ENCODE measurements at regions not wholly inside any gene's neighbourhood (a gene's known extent, or its start where the extent isn't known, plus 50 kb on each side); places are given as distances from the start of the nearest gene placed in this dataset.
"Not testable (repeated sequence)": the region's sequence is repeated elsewhere in the genome, so short reads cannot be mapped to it uniquely, and the experiment has no call there.

GRCh38 chr6:57946084-57946768 is 628.8 kb downstream of the PRIM2 start:
- H3K4me2 ChIP-seq (ENCODE audit: insufficient read depth in 1 of 2, low read depth in 2 of 2, low read length in 2 of 2); H3K27me3 ChIP-seq (replicated peaks in 1 of 4; ENCODE audit: control insufficient read depth in 3 of 4, extremely low read depth in 1 of 4, insufficient read depth in 3 of 4, low read length in 3 of 4); H3K4me3 ChIP-seq (ENCODE audit: extremely low read depth in 1 of 4, insufficient read depth in 2 of 4, low read depth in 3 of 4, low read length in 4 of 4); CTCF ChIA-PET (ENCODE audit: partially characterized antibody); H3K56ac ChIP-seq (replicated peaks; ENCODE audit: insufficient read length, low read depth, low read length); H3K18ac ChIP-seq (ENCODE audit: extremely low read depth, low read length); H4K20me1 ChIP-seq (replicated peaks in 1 of 2; ENCODE audit: control insufficient read depth in 1 of 2, insufficient read depth in 2 of 2, low read length in 2 of 2); H3K23ac ChIP-seq (ENCODE audit: insufficient read length); H3K27ac ChIP-seq (ENCODE audit: low read depth, low read length); H2BK20ac ChIP-seq (ENCODE audit: low read length); H3K9ac ChIP-seq (replicated peaks in 1 of 4; ENCODE audit: extremely low read depth in 1 of 4, low read depth in 3 of 4, low read length in 3 of 4); H4K8ac ChIP-seq (ENCODE audit: extremely low read depth, insufficient read depth, low read length); H3K79me2 ChIP-seq (ENCODE audit: control insufficient read depth in 1 of 2, insufficient read depth in 2 of 2, low read length in 2 of 2); H3K36me3 ChIP-seq (ENCODE audit: control insufficient read depth in 2 of 4, insufficient read depth in 4 of 4, low read length in 3 of 4); H3K23me2 ChIP-seq (ENCODE audit: low read depth, low read length); FAIRE-seq; H2BK15ac ChIP-seq (ENCODE audit: low read length); H3K4me1 ChIP-seq (replicated peaks in 1 of 4; ENCODE audit: control insufficient read depth in 3 of 4, insufficient read depth in 4 of 4, low read length in 3 of 4); H2BK12ac ChIP-seq (ENCODE audit: low read depth, low read length); H3K79me1 ChIP-seq (ENCODE audit: low read depth, low read length); H3K9me3 ChIP-seq (ENCODE audit: insufficient read depth in 2 of 2, low read depth in 1 of 2, low read length in 1 of 2); H3K4ac ChIP-seq (replicated peaks; ENCODE audit: insufficient read length, low read depth, low read length); H3K14ac ChIP-seq (ENCODE audit: insufficient read length); H4K91ac ChIP-seq (replicated peaks; ENCODE audit: insufficient read length, low read length); H2AFZ ChIP-seq (ENCODE audit: low read length); H2BK5ac ChIP-seq (ENCODE audit: low read depth, low read length); POLR2A ChIA-PET (ENCODE audit: partially characterized antibody); DNase-seq (ENCODE audit: low read depth in 1 of 2, low spot score in 2 of 2); H2AK5ac ChIP-seq (ENCODE audit: low read depth, low read length); H4K5ac ChIP-seq (ENCODE audit: insufficient read length, low read depth, low read length); H2BK120ac ChIP-seq (replicated peaks; ENCODE audit: low read depth, low read length): not testable (repeated sequence)
- 92% methylated on average over 7 of the region's 7 CpGs; no CpG with 5 or more reads in 1 of the 2 experiments for WGBS, 2 experiments (ENCODE audit: extremely low coverage in 1 of 2, insufficient coverage in 1 of 2, insufficient read length in 1 of 2, insufficient replicate concordance in 2 of 2, low coverage in 1 of 2, low lambda C conversion rate in 2 of 2, missing lambda C conversion rate in 1 of 2)

DNA sequence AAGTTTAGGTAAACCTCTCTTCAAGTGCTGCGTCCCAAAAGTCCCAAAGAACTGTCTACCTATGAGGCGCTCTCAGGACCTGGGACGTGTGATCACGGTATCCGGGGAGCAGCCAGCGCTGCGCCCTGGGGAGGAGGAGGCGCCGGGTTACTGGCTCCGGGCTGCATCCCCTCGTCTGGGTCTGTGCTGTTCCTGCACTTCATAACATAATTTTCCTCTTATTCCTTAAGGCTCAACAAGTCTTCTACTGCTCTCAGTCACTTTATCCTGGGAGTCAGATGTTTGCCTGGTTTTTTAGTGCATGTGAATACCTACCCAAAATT is 629.3 kb downstream of the PRIM2 start:
- DNase-seq (ENCODE audit: low read depth in 1 of 2, low spot score in 2 of 2); H4K8ac ChIP-seq (ENCODE audit: extremely low read depth, insufficient read depth, low read length); H3K27ac ChIP-seq (ENCODE audit: low read depth, low read length); H3K9me3 ChIP-seq (ENCODE audit: insufficient read depth in 2 of 2, low read depth in 1 of 2, low read length in 1 of 2); H2BK20ac ChIP-seq (ENCODE audit: low read length); H3K4me2 ChIP-seq (ENCODE audit: insufficient read depth in 1 of 2, low read depth in 2 of 2, low read length in 2 of 2); H3K56ac ChIP-seq (replicated peaks; ENCODE audit: insufficient read length, low read depth, low read length); H3K27me3 ChIP-seq (replicated peaks in 1 of 4; ENCODE audit: control insufficient read depth in 3 of 4, extremely low read depth in 1 of 4, insufficient read depth in 3 of 4, low read length in 3 of 4); H2AFZ ChIP-seq (ENCODE audit: low read length); H4K20me1 ChIP-seq (replicated peaks in 1 of 2; ENCODE audit: control insufficient read depth in 1 of 2, insufficient read depth in 2 of 2, low read length in 2 of 2); H3K4me3 ChIP-seq (ENCODE audit: extremely low read depth in 1 of 4, insufficient read depth in 2 of 4, low read depth in 3 of 4, low read length in 4 of 4); H3K14ac ChIP-seq (ENCODE audit: insufficient read length); FAIRE-seq; H3K4me1 ChIP-seq (replicated peaks in 1 of 4; ENCODE audit: control insufficient read depth in 3 of 4, insufficient read depth in 4 of 4, low read length in 3 of 4); H2BK15ac ChIP-seq (ENCODE audit: low read length); H2AK5ac ChIP-seq (ENCODE audit: low read depth, low read length); H2BK5ac ChIP-seq (ENCODE audit: low read depth, low read length); H3K4ac ChIP-seq (replicated peaks; ENCODE audit: insufficient read length, low read depth, low read length); H4K5ac ChIP-seq (ENCODE audit: insufficient read length, low read depth, low read length); H3K79me2 ChIP-seq (ENCODE audit: control insufficient read depth in 1 of 2, insufficient read depth in 2 of 2, low read length in 2 of 2); H3K23ac ChIP-seq (ENCODE audit: insufficient read length); H2BK120ac ChIP-seq (replicated peaks; ENCODE audit: low read depth, low read length); H3K18ac ChIP-seq (ENCODE audit: extremely low read depth, low read length); H3K79me1 ChIP-seq (ENCODE audit: low read depth, low read length); H3K9ac ChIP-seq (replicated peaks in 1 of 4; ENCODE audit: extremely low read depth in 1 of 4, low read depth in 3 of 4, low read length in 3 of 4); POLR2A ChIA-PET (ENCODE audit: partially characterized antibody); H3K36me3 ChIP-seq (ENCODE audit: control insufficient read depth in 2 of 4, insufficient read depth in 4 of 4, low read length in 3 of 4); H4K91ac ChIP-seq (replicated peaks; ENCODE audit: insufficient read length, low read length); H2BK12ac ChIP-seq (ENCODE audit: low read depth, low read length); H3K23me2 ChIP-seq (ENCODE audit: low read depth, low read length); CTCF ChIA-PET (ENCODE audit: partially characterized antibody): not testable (repeated sequence)
- 93% methylated on average over 11 of the region's 11 CpGs; no CpG with 5 or more reads in 1 of the 2 experiments for WGBS, 2 experiments (ENCODE audit: extremely low coverage in 1 of 2, insufficient coverage in 1 of 2, insufficient read length in 1 of 2, insufficient replicate concordance in 2 of 2, low coverage in 1 of 2, low lambda C conversion rate in 2 of 2, missing lambda C conversion rate in 1 of 2)
